IPS-20b (cell line): ENCODE measurements at regions not wholly inside any gene's neighbourhood (a gene's known extent, or its start where the extent isn't known, plus 50 kb on each side); places are given as distances from the start of the nearest gene placed in this dataset.

ENCODE experiments used
- H3K27ac ChIP-seq: one replicate; pipeline ENCODE4 v1.5.1; 2013; ENCODE audit warnings: low read length
- H3K27me3 ChIP-seq: 2 replicates; pipeline ENCODE4 v1.6.1; 2013; ENCODE audit warnings: mild to moderate bottlenecking, low read length, inconsistent platforms; ENCODE audit not compliant: insufficient read depth
- H3K36me3 ChIP-seq: 2 replicates; pipeline ENCODE4 v1.6.1; 2013; ENCODE audit warnings: low read depth, mild to moderate bottlenecking, inconsistent platforms, low read length, moderate library complexity; ENCODE audit not compliant: insufficient read depth
- H3K4me1 ChIP-seq: 2 replicates; pipeline ENCODE4 v1.6.1; 2013; ENCODE audit warnings: mild to moderate bottlenecking, control low read depth, inconsistent platforms, low read length, moderate library complexity; ENCODE audit not compliant: insufficient read depth
- H3K4me3 ChIP-seq: 2 replicates; pipeline ENCODE4 v1.5.1; 2013; ENCODE audit warnings: mild to moderate bottlenecking, low read length, inconsistent platforms
- H3K9ac ChIP-seq: 2 replicates; pipeline ENCODE4 v1.6.1; 2013; ENCODE audit warnings: low read depth, mild to moderate bottlenecking, inconsistent platforms, low read length, moderate library complexity
- H3K9me3 ChIP-seq: 2 replicates; pipeline ENCODE4 v1.6.1; 2013; ENCODE audit warnings: mild to moderate bottlenecking, low read depth, low read length, inconsistent platforms; ENCODE audit not compliant: insufficient read depth

GRCh38 chr16:17885659-17886207 lies 415.0 kb upstream of the XYLT1 start:
- Histone ChIP-seq H3K36me3 (no peaks in the 10 kb centered on the region), H3K27ac (no peak overlapping the region), H3K27me3 (no peaks in the 10 kb centered on the region), H3K9me3 (no peaks in the 10 kb centered on the region), H3K4me1 (peaks cover 5% of the 10 kb centered on the region; the same call in 1 of the 2 replicates), H3K9ac (no peak overlapping the region), H3K4me3 (no peak overlapping the region)

GRCh38 chr16:17877821-17878360 lies 407.1 kb upstream of the XYLT1 start:
- Histone ChIP-seq H3K4me3 (no peak overlapping the region), H3K36me3 (no peaks in the 10 kb centered on the region), H3K27me3 (no peaks in the 10 kb centered on the region), H3K4me1 (no peaks in the 10 kb centered on the region), H3K9me3 (no peaks in the 10 kb centered on the region), H3K27ac (no peak overlapping the region), H3K9ac (no peak overlapping the region)

- Histone ChIP-seq H3K4me3 (no peak overlapping the region), H3K4me1 (no peaks in the 10 kb centered on the region), H3K27ac (no peak overlapping the region), H3K9me3 (no peaks in the 10 kb centered on the region), H3K9ac (no peak overlapping the region), H3K27me3 (no peaks in the 10 kb centered on the region), H3K36me3 (no peaks in the 10 kb centered on the region)
These were observed 396.2 kb upstream of the XYLT1 start for GRCh38 chr16:17866996-17867395.

GRCh38 chr16:17861981-17862479 lies 391.3 kb upstream of the XYLT1 start:
- H3K4me1 ChIP-seq: no peaks in the 10 kb centered on the region
- H3K4me3 ChIP-seq: no peak overlapping the region
- H3K27ac ChIP-seq: no peak overlapping the region
- H3K9ac ChIP-seq: no peak overlapping the region
- H3K27me3 ChIP-seq: no peaks in the 10 kb centered on the region
- H3K9me3 ChIP-seq: no peaks in the 10 kb centered on the region
- no peaks in the 10 kb centered on the region for H3K36me3 ChIP-seq

GRCh38 chr16:17858061-17858460 lies 387.3 kb upstream of the XYLT1 start:
- Histone ChIP-seq H3K27me3 (no peaks in the 10 kb centered on the region), H3K4me3 (no peak overlapping the region), H3K27ac (no peak overlapping the region), H3K4me1 (no peaks in the 10 kb centered on the region), H3K36me3 (no peaks in the 10 kb centered on the region), H3K9ac (no peak overlapping the region), H3K9me3 (no peaks in the 10 kb centered on the region)

GRCh38 chr16:17853958-17854357 lies 383.2 kb upstream of the XYLT1 start:
- no peak overlapping the region for H3K9ac ChIP-seq
- no peaks in the 10 kb centered on the region for H3K36me3 ChIP-seq
- H3K9me3 ChIP-seq: no peaks in the 10 kb centered on the region
- no peak overlapping the region for H3K4me3 ChIP-seq
- no peaks in the 10 kb centered on the region for H3K4me1 ChIP-seq
- no peaks in the 10 kb centered on the region for H3K27me3 ChIP-seq
- H3K27ac ChIP-seq: no peak overlapping the region

GRCh38 chr16:17852977-17853702 lies 382.4 kb upstream of the XYLT1 start:
- no peaks in the 10 kb centered on the region for H3K27me3 ChIP-seq
- no peak overlapping the region for H3K4me3 ChIP-seq
- H3K9me3 ChIP-seq: no peaks in the 10 kb centered on the region
- no peak overlapping the region for H3K27ac ChIP-seq
- H3K4me1 ChIP-seq: no peaks in the 10 kb centered on the region
- no peak overlapping the region for H3K9ac ChIP-seq
- H3K36me3 ChIP-seq: no peaks in the 10 kb centered on the region

- no peak overlapping the region for H3K4me3 ChIP-seq
These were observed 380.0 kb upstream of the XYLT1 start for GRCh38 chr16:17850581-17851250.

GRCh38 chr16:17847234-17847795 lies 376.6 kb upstream of the XYLT1 start:
- Histone ChIP-seq H3K36me3 (no peaks in the 10 kb centered on the region), H3K27ac (no peak overlapping the region), H3K4me3 (no peak overlapping the region), H3K4me1 (no peaks in the 10 kb centered on the region), H3K9ac (no peak overlapping the region), H3K9me3 (no peaks in the 10 kb centered on the region), H3K27me3 (no peaks in the 10 kb centered on the region)

More at GRCh38 chr16:17850581-17851250, 380.0 kb upstream of the XYLT1 start:
- no peak overlapping the region for H3K9ac ChIP-seq
- no peaks in the 10 kb centered on the region for H3K36me3 ChIP-seq
- H3K27ac ChIP-seq: no peak overlapping the region
- H3K4me1 ChIP-seq: no peaks in the 10 kb centered on the region
- H3K27me3 ChIP-seq: no peaks in the 10 kb centered on the region
- no peaks in the 10 kb centered on the region for H3K9me3 ChIP-seq

GRCh38 chr16:17846030-17846429 lies 375.3 kb upstream of the XYLT1 start:
- Histone ChIP-seq H3K9me3 (no peaks in the 10 kb centered on the region), H3K36me3 (no peaks in the 10 kb centered on the region), H3K27ac (no peak overlapping the region), H3K4me3 (no peak overlapping the region), H3K27me3 (no peaks in the 10 kb centered on the region), H3K4me1 (no peaks in the 10 kb centered on the region), H3K9ac (no peak overlapping the region)

- Histone ChIP-seq H3K9ac (no peak overlapping the region), H3K4me1 (no peaks in the 10 kb centered on the region), H3K36me3 (no peaks in the 10 kb centered on the region), H3K4me3 (no peak overlapping the region), H3K9me3 (no peaks in the 10 kb centered on the region), H3K27ac (no peak overlapping the region), H3K27me3 (no peaks in the 10 kb centered on the region)
These were observed 374.3 kb upstream of the XYLT1 start for GRCh38 chr16:17845031-17845430.
